Hematopoietic multipotent progenitor cell (in vitro differentiated cells): ENCODE measurements at regions not wholly inside any gene's neighbourhood (a gene's known extent, or its start where the extent isn't known, plus 50 kb on each side); places are given as distances from the start of the nearest gene placed in this dataset.
"Not testable (repeated sequence)": the region's sequence is repeated elsewhere in the genome, so short reads cannot be mapped to it uniquely, and the experiment has no call there.

Experiments
- DNase-seq, 3 donors: peaks; one replicate each; pipeline ENCODE4 v3.0.0-alpha.2; 2011 to 2015; ENCODE audit warnings: low read depth in 2 of 3, low spot score in 2 of 3

DNA sequence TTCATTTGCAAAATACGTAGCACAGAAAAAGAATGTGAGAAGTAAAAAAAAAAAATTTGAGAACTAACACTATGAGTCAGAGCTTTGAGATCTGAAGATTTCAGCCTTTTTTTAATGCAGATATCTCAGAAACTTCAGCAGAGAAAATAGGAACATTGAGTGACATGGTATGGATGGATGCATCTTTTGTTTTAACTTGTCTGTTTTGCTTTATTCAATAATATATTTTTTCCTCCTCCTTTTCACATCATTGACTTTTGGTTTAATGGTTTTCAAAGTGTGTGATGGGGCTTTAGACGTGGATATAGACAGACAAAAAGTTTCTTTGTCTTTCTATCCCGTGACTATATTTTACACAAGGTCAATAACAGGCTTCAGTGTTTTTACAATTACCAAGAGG is 426.7 kb upstream of the FRG2C start:
- no peak for DNase-seq

DNA sequence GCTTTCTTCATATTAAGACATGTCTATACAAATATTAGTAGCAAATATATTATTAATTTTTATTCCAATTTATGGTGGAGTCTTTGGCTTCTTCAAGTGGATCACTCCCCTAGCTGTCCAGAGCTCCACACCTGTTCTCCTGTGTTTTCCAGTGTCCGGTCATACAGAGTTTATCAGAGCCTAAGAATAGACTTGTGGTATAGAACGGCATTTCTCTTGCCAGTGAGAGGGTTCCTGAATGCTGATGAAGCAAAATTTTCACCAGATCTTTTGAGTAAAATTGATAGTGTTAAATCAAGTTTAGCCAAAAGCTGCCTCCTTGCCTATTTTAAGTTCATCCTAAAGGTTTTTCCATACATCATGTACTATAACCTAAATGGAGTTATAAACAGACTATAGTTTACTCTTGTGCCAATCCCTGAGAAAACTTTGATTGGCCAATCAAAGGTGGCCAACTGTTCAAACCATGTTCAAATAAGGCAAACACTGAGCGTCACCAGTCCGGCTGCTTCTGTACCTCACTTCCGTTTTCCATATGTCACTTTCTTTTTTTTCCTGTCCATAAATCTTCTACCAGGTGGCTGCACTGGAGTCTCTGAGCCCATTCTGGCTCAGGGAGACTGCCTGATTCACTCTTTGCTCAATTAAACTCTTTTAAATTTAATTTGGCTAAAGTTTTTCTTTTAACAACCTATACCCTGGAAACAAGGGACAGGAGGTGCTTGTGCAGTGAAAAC is 422.7 kb upstream of the FRG2C start:
- DNase-seq = peak in 2 of 3 donors; percentile 32 to 70

GRCh38 chr3:75242012-75242735 is 422.0 kb upstream of the FRG2C start:
- peak in 1 of 3 donors; percentile 10 for DNase-seq

DNA sequence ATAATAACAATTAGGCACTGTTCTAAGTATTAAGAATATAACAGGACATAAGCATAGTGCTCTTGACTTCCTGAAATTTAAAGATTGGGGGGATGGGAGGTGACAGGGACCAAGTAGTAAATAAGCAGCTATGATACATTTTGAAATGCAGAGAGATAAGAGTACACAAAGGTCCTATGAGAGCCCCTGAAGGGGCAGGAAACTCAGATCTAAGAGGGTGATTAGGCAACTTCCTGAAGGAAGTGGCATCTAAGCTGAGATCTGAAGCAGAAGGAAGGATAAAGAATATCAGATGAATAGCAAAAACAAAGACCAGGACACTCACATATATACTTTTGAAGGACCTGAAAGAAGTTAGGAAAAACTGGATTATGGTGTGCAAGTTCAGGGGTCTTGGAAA is 415.2 kb upstream of the FRG2C start:
- peak in 2 of 3 donors; percentile 4 to 30 for DNase-seq

GRCh38 chr3:75254685-75255084 is 409.4 kb upstream of the FRG2C start:
- no peak for DNase-seq

DNA sequence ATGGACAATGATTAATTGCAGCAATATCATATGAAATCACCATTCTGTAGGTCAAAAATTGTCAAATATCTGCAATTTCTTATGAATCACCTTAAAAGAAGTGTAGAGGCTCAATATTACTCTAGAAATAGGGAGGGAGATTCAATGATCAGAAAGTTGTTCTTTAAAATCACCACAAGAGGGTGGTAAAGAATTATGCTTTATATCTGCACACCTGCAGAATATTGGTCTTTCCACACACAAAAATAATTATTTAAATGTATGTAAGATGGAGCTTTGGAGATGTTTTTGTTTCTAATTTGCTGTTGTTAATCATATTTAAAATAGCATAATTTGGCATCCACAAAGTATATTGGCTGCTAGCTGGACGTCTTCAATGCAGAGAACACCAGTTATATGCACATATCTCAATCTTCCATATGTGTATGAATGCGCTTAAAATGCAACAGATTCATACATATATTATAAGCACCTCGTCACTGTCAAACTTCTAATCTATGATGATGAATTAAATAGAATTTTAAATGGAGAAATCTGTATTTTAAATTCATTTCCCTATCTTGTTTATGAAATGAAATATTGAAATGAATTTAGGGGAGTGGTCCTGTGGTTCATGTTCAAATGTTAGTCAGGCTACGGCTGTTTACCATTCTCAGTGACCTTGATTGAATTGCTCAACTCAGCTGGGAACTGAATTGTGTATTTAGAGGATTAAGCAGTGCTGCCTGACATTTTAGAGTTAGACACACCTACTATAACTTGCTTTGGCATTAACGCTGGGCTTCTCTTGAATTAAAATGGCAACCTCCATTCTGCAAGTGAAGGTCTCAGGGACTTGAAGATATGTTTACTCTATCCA is 405.1 kb upstream of the FRG2C start:
- DNase-seq = peak in 2 of 3 donors; percentile 5 to 29

DNA sequence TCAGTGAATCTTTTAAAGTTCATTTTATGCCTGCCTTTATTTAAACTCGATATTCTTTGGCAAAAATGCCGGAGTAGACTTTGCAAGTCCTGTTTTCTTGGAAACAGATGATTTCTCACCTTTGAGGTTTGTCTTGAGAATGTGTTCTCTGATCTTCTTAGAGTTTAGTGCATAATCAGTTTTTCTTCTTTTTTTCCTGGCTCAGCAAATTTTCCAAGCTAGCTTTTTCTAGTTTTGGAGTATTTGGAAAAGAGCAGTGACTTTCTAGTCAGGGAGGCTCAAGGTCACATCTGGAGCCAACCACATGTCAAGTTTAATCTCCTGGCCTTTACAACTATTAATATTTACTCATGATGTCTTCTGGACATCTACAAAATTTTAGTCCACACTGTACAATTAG is 403.2 kb upstream of the FRG2C start:
- DNase-seq = not testable (repeated sequence)

- no peak for DNase-seq
Measured at GRCh38 chr3:75262661-75263060, 401.5 kb upstream of the FRG2C start.

GRCh38 chr3:75265897-75266296 is 398.2 kb upstream of the FRG2C start:
- DNase-seq = no peak

DNA sequence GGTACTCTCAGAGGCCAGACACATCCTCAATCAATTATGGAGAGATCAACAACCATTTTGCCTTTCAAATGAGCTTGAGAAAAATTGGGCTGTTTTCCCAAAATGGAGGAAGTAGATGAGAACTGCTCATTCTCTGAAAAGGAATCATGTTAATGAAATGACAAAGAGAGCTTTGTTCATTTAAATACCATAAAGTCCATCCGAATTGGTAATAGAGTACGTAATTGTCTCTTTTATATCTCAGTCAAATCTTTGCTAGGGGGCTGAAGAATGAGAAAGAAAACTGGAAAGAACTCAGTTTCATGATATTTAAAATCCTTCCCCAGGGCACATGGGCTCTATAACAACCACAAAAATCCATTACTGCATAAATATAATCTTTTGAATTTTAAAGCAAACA is 395.6 kb upstream of the FRG2C start:
- not testable (repeated sequence) for DNase-seq

- DNase-seq = not testable (repeated sequence)
Measured at GRCh38 chr3:75272237-75272636, 391.9 kb upstream of the FRG2C start.

- DNase-seq = no peak
Measured at GRCh38 chr3:75272691-75273090, 391.4 kb upstream of the FRG2C start.

- peak in 2 of 3 donors; percentile 19 to 34 for DNase-seq
Measured at GRCh38 chr3:75285531-75286148, 378.5 kb upstream of the FRG2C start.

- not testable (repeated sequence) for DNase-seq
Measured at GRCh38 chr3:75288972-75289574, 375.1 kb upstream of the FRG2C start.

DNA sequence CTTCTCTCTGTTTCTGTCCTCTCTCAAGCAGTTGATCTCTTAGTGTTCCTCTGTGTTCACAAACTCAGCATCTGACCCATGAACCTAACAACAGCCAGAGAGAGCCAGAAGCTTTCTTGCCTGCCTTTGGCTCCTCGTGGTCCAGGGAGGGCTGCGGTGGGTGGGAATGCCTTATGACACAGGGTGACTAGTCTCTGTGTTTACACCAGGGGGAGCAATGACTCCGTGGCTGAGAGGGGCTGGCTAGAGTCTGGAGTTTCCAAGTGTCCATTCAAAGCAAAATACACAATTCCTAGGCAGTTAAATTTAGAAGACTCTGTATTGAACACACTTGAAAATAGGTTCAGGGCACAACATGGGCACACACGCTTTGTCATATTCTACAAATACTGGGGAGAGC is 370.0 kb upstream of the FRG2C start:
- peak in 2 of 3 donors; percentile 29 to 53 for DNase-seq

- DNase-seq = no peak
Measured at GRCh38 chr3:75295013-75295412, 369.1 kb upstream of the FRG2C start.

DNA sequence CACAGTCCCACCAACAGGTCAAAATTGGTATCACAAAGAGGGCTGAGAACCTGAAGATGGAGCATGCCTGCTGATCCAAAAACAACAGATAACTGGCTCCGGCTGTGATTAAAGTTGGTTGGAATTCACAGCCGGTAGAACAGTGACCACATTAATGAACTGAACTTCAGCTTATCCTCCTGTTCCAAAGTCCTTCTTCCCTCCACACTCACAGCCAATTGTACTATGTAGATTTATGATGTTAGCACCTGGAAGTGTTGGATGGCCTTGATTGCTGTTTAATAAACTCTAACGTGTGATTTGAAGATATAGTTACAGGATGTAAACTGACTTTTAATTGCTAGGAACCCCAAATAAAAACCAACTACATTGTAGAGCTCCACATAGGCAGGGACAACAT is 367.3 kb upstream of the FRG2C start:
- DNase-seq = no peak

- no peak for DNase-seq
Measured at GRCh38 chr3:75300606-75301005, 363.5 kb upstream of the FRG2C start.

DNA sequence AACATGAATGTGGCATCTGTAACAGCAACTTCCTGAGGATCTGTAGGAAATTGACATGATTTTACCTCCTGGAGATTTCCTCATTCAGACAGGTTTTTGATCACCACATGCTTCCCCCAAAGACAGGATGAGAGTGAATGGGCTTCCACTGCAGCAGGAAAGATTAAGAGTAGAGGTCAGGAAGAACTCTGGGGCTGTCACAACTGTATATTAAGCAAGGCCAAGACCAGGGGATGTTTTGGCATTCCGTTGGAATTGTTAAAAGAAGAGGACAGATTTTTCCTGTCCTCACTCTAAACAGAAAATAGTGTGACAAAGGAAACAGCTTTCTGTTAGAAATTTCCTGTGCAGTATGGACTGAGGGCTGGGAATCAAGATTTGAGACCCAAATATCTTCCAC is 363.1 kb upstream of the FRG2C start:
- DNase-seq = not testable (repeated sequence)

GRCh38 chr3:75303741-75304140 is 360.4 kb upstream of the FRG2C start:
- DNase-seq = no peak
